IPS-NIHi11 (cell line): ENCODE measurements at regions not wholly inside any gene's neighbourhood (a gene's known extent, or its start where the extent isn't known, plus 50 kb on each side); places are given as distances from the start of the nearest gene placed in this dataset.
"Not testable (repeated sequence)": the region's sequence is repeated elsewhere in the genome, so short reads cannot be mapped to it uniquely, and the experiment has no call there.

Experiments
- DNase-seq: peaks from one replicate; pipeline ENCODE4 v3.0.0; 2012; ENCODE audit warnings: mixed read lengths, low spot score

DNA sequence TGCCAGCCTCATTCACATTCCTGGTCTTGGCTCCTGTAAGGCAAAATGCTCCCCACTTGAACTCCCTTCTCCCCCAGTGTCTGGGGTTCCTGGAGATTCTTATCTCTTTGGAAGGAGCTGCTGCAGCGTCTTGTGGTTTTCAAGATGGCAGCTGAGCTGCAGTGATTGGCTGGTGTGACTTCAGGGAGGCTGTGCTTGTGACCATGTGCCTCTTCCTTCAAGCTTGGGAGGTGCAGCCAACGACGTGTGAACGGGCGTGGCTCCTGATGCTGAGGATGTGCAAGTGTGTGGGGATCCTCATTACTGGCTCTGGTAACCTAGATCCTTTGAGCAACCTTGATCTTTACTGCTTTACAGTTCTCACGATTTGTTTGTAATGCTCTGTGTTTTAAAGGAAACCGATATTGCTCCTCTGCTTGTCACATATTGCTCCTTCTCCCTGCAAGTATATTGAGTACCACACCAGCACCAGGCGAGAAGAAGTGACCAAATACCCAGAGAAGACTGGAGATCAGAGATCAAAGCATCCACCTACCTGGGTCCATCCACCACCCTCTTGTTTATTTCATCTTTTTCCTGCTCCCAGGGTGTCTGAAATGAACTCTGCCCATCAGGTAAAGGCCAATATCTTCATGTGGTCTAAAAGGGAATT is 208.5 kb downstream of the FGF9 start:
- DNase-seq: no peak

DNA sequence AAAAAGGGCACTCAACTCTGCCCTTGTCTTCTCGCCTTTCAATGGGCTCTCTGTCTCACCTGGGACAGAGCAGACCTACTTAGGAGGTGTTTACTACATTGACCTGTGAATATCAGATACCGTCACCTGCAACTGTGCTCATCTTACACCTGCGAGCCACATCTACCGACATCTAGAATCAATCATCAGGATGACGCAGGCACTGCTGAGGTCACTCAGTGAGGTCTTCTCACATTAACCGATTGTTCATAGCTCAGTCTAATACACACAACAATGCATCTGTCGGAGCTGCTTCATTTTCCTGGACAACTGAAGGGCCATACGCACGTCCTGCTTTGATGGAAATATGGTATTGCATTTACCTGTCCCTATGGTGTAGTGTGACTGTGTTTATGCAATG is 211.9 kb downstream of the FGF9 start:
- no peak for DNase-seq

DNA sequence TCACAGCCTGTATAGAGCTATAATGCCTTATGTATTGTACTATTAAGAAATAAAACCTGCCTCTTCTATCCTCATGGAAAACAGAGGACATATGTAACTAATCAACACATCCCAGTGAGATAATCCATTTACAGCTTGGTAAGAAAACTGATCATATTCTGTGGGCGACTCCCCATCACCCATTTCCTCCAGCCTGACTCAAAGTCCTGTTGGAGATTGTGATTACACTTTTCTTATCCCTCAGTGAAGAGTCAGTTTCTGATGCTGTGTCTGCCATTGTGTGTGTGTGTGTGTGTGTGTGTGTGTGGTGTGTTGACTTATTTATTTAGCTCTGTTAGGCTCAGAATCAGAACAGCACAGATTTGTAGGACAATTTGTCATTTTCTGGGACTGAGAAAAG is 212.8 kb downstream of the FGF9 start:
- no peak for DNase-seq

DNA sequence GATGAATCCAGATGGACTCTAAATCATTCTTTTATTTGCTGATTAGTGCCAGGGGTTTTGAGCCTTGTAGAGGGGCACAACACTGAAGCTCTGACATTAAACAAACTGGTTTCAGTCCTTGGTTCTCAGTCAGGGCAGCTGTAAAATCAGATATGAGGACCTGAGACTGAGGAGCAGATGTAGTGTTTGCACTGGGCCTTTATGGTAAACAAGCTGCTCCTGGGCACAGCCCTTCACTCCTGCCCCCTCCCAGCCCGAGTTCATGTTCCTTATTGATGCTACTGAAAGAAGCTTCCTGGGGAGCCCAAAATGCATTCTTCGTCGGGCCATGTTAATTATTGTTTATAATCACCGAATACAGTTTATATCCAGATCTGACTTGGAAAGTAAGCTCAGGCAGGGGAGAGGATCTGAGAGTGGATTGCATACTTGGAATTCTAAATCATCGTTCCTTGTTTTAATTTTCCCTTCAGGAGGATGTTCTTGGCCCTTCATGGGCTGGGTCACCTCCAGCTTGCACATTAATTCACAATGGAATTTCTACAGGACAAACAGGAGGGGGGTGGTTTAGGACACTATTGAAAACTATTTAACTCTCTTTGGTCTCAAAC is 213.5 kb downstream of the FGF9 start:
- no peak for DNase-seq

DNA sequence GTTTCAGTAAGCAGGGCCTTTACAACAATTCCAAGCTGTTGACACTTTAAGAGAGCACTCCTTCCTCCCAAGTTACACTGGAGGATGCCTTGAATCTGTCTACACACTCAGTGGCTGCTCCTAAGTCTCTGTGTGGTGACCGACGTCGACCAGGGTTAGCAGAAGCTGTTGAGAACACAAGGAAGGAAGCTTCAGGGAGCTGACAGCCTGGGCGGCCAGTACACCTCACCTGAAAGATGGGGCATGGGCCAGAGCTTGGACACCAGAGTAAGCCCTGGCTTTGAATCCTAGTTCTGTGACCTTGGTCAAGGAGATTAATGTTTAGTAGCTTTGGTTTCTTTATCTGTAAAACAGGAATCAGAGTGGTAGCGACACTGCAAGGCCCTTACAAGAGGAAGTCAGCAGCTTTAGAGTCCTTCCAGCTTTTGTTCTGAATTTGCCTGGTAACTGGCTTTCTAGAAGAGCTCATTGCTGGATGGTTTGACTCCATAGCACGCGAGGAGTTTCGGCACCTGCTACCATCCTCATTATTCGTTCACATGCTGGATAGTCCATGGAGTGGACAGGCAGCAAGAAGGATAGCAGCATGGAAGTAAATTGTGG is 214.2 kb downstream of the FGF9 start:
- no peak for DNase-seq

- no peak for DNase-seq
These were observed 214.9 kb downstream of the FGF9 start for GRCh38 chr13:21885714-21886224.

DNA sequence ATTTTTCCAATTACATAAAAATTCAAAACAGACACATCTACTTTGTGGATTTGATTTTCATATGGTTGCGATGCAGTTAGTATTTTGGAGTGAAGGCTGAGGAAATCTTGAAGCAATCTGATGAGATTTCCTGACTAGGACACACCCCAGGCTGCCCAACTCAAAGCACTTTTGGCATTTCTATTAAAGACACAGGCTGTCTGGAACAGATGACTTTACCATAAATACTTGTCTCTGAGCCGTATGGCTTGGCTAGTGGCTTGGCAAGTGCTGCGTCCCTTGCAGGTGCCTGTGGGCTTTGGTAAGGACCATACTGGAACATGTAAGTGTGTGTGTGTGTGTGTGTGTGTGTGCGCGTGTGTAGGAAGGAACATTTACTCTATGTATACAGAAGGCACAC is 218.8 kb downstream of the FGF9 start:
- no peak for DNase-seq

- not testable (repeated sequence) for DNase-seq
These were observed 219.3 kb downstream of the FGF9 start for GRCh38 chr13:21890220-21890619.

GRCh38 chr13:21894091-21894490 is 223.2 kb downstream of the FGF9 start:
- no peak for DNase-seq

DNA sequence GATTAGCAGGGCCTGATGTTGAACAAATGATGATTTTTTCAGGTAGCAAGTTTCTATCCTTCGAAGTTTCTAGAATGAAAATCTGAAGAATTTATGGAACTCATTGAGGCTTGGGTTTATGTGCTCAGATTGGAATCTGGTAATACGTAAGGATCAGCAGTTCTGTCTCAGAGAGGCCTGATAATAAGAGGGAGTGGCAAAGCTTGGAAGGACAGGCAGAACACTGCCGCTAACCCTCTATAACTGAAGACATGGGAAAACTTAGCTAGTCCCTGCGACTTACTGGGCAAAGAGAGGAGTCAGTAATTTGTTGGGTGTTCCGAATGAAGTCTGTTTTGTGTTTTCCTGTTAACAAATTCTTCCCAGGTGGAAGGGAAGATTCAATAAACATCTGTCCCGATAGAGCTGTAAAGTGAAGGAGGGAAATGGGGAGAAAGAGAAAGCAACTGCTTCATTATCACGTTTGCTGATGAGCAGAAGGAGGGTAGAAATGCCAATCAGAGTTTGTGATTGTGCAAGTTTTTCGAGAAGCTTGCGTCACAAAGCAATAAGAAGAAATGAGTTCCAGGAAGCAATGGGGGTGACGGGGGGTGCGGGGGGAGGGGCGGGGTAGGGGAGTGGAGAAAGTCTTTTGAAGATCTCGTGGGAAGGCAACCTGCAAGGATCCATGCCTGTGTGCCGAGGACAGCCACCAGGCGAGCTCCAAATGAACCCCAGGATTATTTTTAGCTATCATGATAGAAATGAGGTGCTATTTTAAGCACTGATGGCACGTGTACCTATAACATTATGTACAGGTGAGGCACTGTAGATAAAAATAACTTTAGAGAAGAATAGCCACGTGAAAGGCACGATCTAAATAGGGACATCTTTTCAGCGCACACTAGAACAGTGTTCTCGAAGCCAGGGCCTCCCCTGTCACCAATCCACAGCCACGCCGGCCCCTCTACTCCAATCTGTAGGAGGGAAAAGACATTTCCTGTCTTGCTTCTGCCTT is 224.1 kb downstream of the FGF9 start:
- no peak for DNase-seq

DNA sequence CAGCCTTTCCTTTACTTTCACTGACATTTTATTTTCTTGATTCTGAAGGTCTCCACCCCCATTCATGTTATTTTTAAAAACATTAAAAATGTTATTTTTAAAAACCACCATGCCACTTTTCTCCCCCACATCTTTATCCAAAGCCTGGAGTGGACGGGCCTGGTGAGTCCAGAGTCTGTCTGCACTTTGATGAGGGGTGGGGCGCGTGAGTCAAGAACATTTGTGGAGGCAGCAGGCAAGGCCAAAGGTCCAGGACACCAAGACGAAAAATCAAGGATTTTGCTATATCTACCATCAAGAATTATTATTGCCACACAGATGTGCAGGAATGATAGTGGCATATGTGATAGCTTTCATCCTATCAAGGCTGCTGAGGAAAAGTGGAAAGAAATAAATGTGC is 224.9 kb downstream of the FGF9 start:
- no peak for DNase-seq

DNA sequence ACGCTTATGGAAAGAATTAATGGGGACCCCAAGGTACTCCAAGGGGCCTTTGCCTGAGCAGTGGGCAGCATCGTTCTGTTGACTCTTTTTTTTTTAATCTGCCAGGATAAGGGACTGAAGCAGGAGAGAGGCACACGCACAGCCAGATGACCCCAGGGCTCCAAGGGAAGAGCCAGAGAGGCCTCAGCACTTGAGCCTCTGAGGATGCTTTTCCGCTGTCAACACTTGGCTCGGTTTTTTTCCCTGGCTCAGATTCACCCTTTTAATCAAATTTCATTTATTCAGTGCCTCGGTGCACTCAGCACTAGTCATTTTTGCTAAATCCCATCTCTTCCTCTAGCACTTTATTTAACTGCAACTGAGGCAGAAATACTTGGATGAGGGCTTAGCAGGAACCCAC is 226.3 kb downstream of the FGF9 start:
- no peak for DNase-seq

GRCh38 chr13:21898459-21898858 is 227.6 kb downstream of the FGF9 start:
- DNase-seq: no peak

GRCh38 chr13:21898945-21899344 is 228.1 kb downstream of the FGF9 start:
- no peak for DNase-seq

DNA sequence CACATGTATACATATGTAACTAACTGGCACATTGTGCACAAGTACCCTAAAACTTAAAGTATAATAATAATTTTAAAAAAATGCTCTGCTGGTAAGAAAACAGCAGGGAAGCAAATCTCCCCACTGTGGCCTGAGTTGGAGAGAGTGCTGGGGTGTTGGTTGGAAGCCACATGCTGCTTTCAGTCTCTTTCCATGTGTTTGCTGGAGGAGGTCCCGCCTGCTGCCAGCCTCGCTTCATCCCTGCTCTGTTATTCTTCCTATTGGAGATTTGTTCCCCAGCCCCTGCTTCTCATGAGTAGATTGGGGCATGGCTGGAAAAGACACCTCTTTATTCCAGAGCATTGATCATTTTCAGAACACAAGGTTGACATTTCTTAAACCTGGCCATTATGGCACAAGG is 230.5 kb downstream of the FGF9 start:
- no peak for DNase-seq

DNA sequence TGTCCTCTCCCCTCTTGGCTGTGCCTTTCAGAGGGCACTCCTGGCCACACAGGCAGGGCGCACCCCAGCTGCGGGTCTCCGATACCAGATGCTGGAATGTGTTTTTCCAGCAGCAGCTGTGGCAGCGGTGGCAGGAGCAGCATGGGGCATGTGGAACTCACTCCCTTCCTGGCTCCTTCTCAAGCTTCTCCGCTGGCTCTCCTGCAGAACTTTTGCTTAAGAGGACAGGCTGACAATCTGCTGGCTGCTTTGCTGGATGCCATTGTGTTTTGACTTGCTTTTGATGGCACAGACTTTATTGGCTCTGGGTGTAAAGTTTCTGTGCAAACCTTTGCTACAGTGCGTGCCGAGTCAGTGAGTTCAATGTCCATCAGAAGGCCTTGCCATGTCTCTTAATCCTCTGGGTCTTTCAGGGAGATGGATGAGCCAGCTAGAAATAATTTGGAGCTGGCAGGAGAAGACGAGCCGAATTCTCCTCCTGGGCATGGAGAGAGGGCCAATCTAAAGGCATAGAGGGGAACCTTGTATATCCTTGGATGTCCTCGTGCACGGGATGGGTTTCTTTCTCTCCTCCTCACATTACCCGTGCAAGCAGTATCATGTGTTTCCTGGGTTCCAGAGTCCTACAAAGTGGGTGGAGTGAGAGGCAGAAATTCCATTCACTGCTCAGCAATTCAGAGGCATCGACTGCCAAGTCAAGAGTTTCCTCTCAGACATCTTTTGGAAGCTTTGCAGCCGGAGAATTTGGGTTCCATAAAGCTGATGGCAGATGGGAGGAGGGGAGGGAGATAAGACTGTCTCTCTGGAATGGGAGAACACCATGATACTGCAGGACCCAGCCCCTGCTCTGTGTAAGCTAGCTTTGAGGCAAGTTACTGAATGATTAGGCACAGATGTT is 231.2 kb downstream of the FGF9 start:
- DNase-seq: no peak

- no peak for DNase-seq
These were observed 231.8 kb downstream of the FGF9 start for GRCh38 chr13:21902709-21903098.

DNA sequence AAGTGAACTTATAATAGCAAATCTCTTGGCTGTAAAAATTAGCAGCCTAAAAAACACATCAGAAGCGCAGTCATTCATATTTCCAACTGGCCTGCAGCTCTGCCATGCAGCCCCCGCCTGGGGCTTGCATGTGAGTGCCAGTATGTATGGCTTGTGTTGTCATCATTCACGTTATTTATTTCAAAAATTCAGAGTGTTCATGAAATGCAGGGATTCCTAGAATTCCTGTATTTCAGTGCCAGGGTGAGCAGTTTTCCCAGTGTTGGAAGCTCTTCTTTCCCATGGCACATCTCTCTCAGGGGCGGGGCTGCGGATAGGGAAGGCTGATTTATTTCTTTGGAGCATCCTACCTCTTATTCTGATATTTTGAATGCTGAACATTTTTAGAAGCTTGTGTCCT is 234.6 kb downstream of the FGF9 start:
- DNase-seq: no peak

- no peak for DNase-seq
These were observed 238.5 kb downstream of the FGF9 start for GRCh38 chr13:21909331-21909730.

- DNase-seq: no peak
These were observed 239.7 kb downstream of the FGF9 start for GRCh38 chr13:21910546-21910945.

DNA sequence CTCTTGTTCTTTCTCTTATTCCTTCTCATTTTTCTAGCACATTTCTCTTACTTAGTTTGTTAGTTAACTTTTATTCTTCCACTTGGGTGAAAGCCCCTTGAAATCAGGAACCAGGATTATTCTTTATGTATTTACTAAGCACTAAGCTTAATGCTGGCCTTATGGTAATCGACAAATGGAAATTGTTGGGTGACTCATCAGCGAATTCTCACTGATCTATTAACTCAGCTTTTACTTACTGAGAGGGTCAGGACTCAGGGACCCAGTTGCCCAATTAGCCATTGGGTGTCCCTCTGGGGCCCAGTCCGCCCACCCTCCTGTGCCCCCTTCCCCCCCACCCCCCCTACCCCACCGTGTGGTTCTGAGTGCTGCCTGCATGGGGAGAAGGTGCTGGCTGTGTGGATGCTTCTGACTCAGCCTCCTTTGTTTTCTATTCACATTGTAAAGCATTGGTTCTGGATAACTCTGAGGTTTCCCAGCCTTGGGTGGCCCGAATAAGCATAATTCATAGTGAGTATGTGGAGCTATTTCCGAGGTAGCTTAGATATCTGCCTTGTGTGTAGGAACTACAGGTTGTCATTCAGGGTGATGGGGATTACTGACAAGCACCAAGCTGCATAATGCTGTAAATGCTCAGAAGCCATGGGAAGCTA is 240.9 kb downstream of the FGF9 start:
- DNase-seq: no peak
